Nephron progenitor cell (in vitro differentiated cells): ENCODE measurements at regions not wholly inside any gene's neighbourhood (a gene's known extent, or its start where the extent isn't known, plus 50 kb on each side); places are given as distances from the start of the nearest gene placed in this dataset.

Experiments used
- DNase-seq: peaks from one replicate; pipeline ENCODE4 v3.0.0; 2021
- H3K27ac Mint-ChIP-seq: 2 replicates; pipeline ENCODE4 v1.8.0; 2021; ENCODE audit warnings: mild to moderate bottlenecking, moderate library complexity, mixed read lengths
- H3K27me3 Mint-ChIP-seq: 2 replicates; pipeline ENCODE4 v1.8.0; 2021; ENCODE audit warnings: mild to moderate bottlenecking, low read depth, mixed read lengths; ENCODE audit not compliant: poor library complexity
- H3K36me3 Mint-ChIP-seq: 2 replicates; pipeline ENCODE4 v1.8.0; 2021; ENCODE audit warnings: low read depth, mixed read lengths
- H3K4me1 Mint-ChIP-seq: 2 replicates; pipeline ENCODE4 v1.8.0; 2021; ENCODE audit warnings: mixed read lengths
- H3K4me3 Mint-ChIP-seq: 2 replicates; pipeline ENCODE4 v1.8.0; 2021; ENCODE audit warnings: mild to moderate bottlenecking, moderate library complexity, mixed read lengths
- H3K9me3 Mint-ChIP-seq: 2 replicates; pipeline ENCODE4 v1.8.0; 2021; ENCODE audit warnings: mild to moderate bottlenecking, moderate library complexity, mixed read lengths
- CTCF ChIP-seq: fragments of 200-600 bp; sonication (generic); IDR thresholded peaks from 2 replicates; pipeline ENCODE4 v1.5.0; 2021; ENCODE audit warnings: antibody characterized with exemption

GRCh38 chr2:45168711-45169338 is 159.6 kb upstream of the SIX2 start:
- DNase-seq: peak; percentile 51
- Mint-ChIP-seq H3K9me3 (no peaks in the 10 kb centered on the region), H3K36me3 (no peaks in the 10 kb centered on the region), H3K4me1 (peaks cover 66% of the 10 kb centered on the region), H3K27me3 (peaks cover 88% of the 10 kb centered on the region), H3K27ac (peak overlapping the region; percentile 36), H3K4me3 (peak overlapping the region; percentile 92)
- TF ChIP-seq CTCF: no peak

GRCh38 chr2:45167920-45168629 is 158.8 kb upstream of the SIX2 start:
- peaks cover 66% of the 10 kb centered on the region for H3K4me1 Mint-ChIP-seq
- peaks cover 87% of the 10 kb centered on the region for H3K27me3 Mint-ChIP-seq
- peak overlapping the region; percentile 92 for H3K4me3 Mint-ChIP-seq
- TF ChIP-seq CTCF: no peak
- no peak for DNase-seq
- no peaks in the 10 kb centered on the region for H3K36me3 Mint-ChIP-seq
- no peak overlapping the region for H3K27ac Mint-ChIP-seq
- H3K9me3 Mint-ChIP-seq: no peaks in the 10 kb centered on the region

- Mint-ChIP-seq H3K27me3 (peaks cover 88% of the 10 kb centered on the region), H3K4me1 (peaks cover 62% of the 10 kb centered on the region), H3K36me3 (no peaks in the 10 kb centered on the region), H3K4me3 (no peak overlapping the region), H3K27ac (no peak overlapping the region), H3K9me3 (no peaks in the 10 kb centered on the region)
- DNase-seq: no peak
- TF ChIP-seq CTCF: no peak
These were observed 157.1 kb upstream of the SIX2 start for GRCh38 chr2:45166229-45166890.

GRCh38 chr2:45162711-45163110 is 153.5 kb upstream of the SIX2 start:
- TF ChIP-seq CTCF: no peak
- Mint-ChIP-seq H3K9me3 (no peaks in the 10 kb centered on the region), H3K36me3 (no peaks in the 10 kb centered on the region), H3K4me1 (peaks cover 39% of the 10 kb centered on the region), H3K27ac (no peak overlapping the region), H3K27me3 (peaks cover 71% of the 10 kb centered on the region), H3K4me3 (no peak overlapping the region)
- DNase-seq: no peak

- no peak for TF ChIP-seq CTCF
- Mint-ChIP-seq H3K9me3 (peaks cover 4% of the 10 kb centered on the region), H3K36me3 (peaks cover under 1% of the 10 kb centered on the region), H3K4me1 (peaks cover 5% of the 10 kb centered on the region), H3K27ac (no peak overlapping the region), H3K4me3 (no peak overlapping the region), H3K27me3 (peaks cover 27% of the 10 kb centered on the region)
- DNase-seq: no peak
These were observed 147.4 kb upstream of the SIX2 start for GRCh38 chr2:45156605-45157004.
